ENCODE measurements at regions not wholly inside any gene's neighbourhood (a gene's known extent, or its start where the extent isn't known, plus 50 kb on each side); places are given as distances from the start of the nearest gene placed in this dataset.

GRCh38 chr20:41786158-41786557 is 168.0 kb upstream of the CHD6 start:
- H3K4me1 ChIP-seq (ENCODE audit: control insufficient read depth in 5 of 5, insufficient read depth in 5 of 5, low read length in 5 of 5), result peaks cover 0 to 16% (median 0%) of the 10 kb centered on the region in 5 donors
- no peak for DNase-seq
- no peak overlapping the region for H3K27ac ChIP-seq (ENCODE audit: low read depth in 1 of 2, low read length in 1 of 2)
- no peak overlapping the region for H3K9ac ChIP-seq (ENCODE audit: insufficient read depth in 1 of 2, low read length in 2 of 2)
- H3K9me3 ChIP-seq (ENCODE audit: control insufficient read depth in 4 of 4, insufficient read depth in 3 of 4, low read length in 3 of 4), result peaks cover 0 to 5% (median 2%) of the 10 kb centered on the region in 4 donors
- no peaks in the 10 kb centered on the region for H3K36me3 ChIP-seq (ENCODE audit: control insufficient read depth in 4 of 4, insufficient read depth in 4 of 4, low read length in 4 of 4)
- no peak for TF ChIP-seq CTCF (IDR thresholded peaks at IDR 0.05; ENCODE audit: control extremely low read depth, extremely low read depth)
- no peak overlapping the region for H3K4me3 ChIP-seq
- ATAC-seq (ENCODE audit: insufficient read depth, low FRiP score), result no peak
- peaks cover 0 to 2% (median 0%) of the 10 kb centered on the region in 3 donors for H3K27me3 ChIP-seq (ENCODE audit: control insufficient read depth in 3 of 3, insufficient read depth in 3 of 3, low read length in 2 of 3)
- WGBS, 2 donors, result 76 to 82% methylated on average over 4 of the region's 4 CpGs

GRCh38 chr20:41784209-41784958 is 166.2 kb upstream of the CHD6 start:
- TF ChIP-seq CTCF (IDR thresholded peaks at IDR 0.05; ENCODE audit: control extremely low read depth, extremely low read depth), result no peak
- Histone ChIP-seq H3K9ac (ENCODE audit: insufficient read depth in 1 of 2, low read length in 2 of 2) (no peak overlapping the region), H3K4me3 (no peak overlapping the region), H3K4me1 (ENCODE audit: control insufficient read depth in 5 of 5, insufficient read depth in 5 of 5, low read length in 5 of 5) (peaks cover 0 to 16% (median 0%) of the 10 kb centered on the region in 5 donors), H3K36me3 (ENCODE audit: control insufficient read depth in 4 of 4, insufficient read depth in 4 of 4, low read length in 4 of 4) (no peaks in the 10 kb centered on the region), H3K27ac (ENCODE audit: low read depth in 1 of 2, low read length in 1 of 2) (no peak overlapping the region), H3K9me3 (ENCODE audit: control insufficient read depth in 4 of 4, insufficient read depth in 3 of 4, low read length in 3 of 4) (peaks cover 0 to 5% (median 2%) of the 10 kb centered on the region in 4 donors), H3K27me3 (ENCODE audit: control insufficient read depth in 3 of 3, insufficient read depth in 3 of 3, low read length in 2 of 3) (peaks cover 0 to under 1% (median 0%) of the 10 kb centered on the region in 3 donors)
- ATAC-seq (ENCODE audit: insufficient read depth, low FRiP score) (no peak), DNase-seq (peak; percentile 47 to 96 (median 90))
- 59 to 76% methylated on average over 5 of the region's 5 CpGs for WGBS, 2 donors

- Histone ChIP-seq H3K36me3 (ENCODE audit: control insufficient read depth in 4 of 4, insufficient read depth in 4 of 4, low read length in 4 of 4) (no peaks in the 10 kb centered on the region), H3K27ac (ENCODE audit: low read depth in 1 of 2, low read length in 1 of 2) (no peak overlapping the region), H3K27me3 (ENCODE audit: control insufficient read depth in 3 of 3, insufficient read depth in 3 of 3, low read length in 2 of 3) (peaks cover 0 to 4% (median 0%) of the 10 kb centered on the region in 3 donors), H3K9ac (ENCODE audit: insufficient read depth in 1 of 2, low read length in 2 of 2) (no peak overlapping the region), H3K4me1 (ENCODE audit: control insufficient read depth in 5 of 5, insufficient read depth in 5 of 5, low read length in 5 of 5) (peaks cover 0 to 16% (median 0%) of the 10 kb centered on the region in 5 donors), H3K4me3 (no peak overlapping the region), H3K9me3 (ENCODE audit: control insufficient read depth in 4 of 4, insufficient read depth in 3 of 4, low read length in 3 of 4) (peaks cover 0 to 5% (median 2%) of the 10 kb centered on the region in 4 donors)
- WGBS, 2 donors, result 78 to 80% methylated on average over 7 of the region's 7 CpGs
- TF ChIP-seq CTCF (IDR thresholded peaks at IDR 0.05; ENCODE audit: control extremely low read depth, extremely low read depth), result no peak
- DNase-seq (peak; percentile 24 to 64 (median 33)), ATAC-seq (ENCODE audit: insufficient read depth, low FRiP score) (no peak)
Observed at GRCh38 chr20:41783423-41784208, 165.4 kb upstream of the CHD6 start.

Data from lung (tissue), 11 donors.